Femur (tissue), 1 donor: ENCODE measurements at regions not wholly inside any gene's neighbourhood (a gene's known extent, or its start where the extent isn't known, plus 50 kb on each side); places are given as distances from the start of the nearest gene placed in this dataset.

Source experiments
- DNase-seq: peaks from one replicate; pipeline ENCODE4 v3.0.0-alpha.2; 2017

DNA sequence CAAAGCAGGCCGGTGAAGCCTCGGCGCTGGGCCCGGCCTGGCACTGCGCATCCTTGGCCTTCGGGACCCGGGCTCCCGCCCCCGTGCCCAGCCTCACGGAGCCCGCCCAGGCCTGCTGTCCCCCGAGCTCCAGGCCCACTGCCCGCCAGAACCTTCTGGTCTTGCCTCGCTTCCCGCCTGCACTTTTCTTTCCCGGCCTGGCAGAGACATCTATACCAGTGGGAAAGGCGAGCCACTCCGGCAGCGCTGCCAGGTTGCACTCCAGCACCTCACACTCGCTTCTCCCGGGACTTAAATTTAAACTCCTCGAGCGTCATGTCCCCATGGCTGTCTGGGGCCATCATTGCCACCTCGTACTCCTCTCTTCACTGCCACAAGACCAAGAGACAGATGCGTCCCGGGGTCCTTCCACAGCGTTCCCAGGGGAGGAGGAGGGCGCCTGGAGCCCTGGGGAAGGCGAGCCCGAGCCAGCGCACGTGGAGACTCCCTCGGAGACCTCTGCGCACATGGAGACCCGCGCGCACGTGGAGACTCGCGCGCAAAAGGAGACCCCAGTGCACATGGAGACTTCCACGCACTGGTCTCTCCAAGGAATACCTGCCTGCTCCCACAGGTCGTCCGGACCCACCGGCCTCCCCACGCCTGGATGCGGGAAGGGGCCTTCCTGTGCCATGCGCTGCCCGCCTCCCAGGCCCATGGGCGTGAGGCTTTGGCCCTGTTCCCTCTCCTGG is 253.1 kb upstream of the SALL3 start:
- DNase-seq = no peak

DNA sequence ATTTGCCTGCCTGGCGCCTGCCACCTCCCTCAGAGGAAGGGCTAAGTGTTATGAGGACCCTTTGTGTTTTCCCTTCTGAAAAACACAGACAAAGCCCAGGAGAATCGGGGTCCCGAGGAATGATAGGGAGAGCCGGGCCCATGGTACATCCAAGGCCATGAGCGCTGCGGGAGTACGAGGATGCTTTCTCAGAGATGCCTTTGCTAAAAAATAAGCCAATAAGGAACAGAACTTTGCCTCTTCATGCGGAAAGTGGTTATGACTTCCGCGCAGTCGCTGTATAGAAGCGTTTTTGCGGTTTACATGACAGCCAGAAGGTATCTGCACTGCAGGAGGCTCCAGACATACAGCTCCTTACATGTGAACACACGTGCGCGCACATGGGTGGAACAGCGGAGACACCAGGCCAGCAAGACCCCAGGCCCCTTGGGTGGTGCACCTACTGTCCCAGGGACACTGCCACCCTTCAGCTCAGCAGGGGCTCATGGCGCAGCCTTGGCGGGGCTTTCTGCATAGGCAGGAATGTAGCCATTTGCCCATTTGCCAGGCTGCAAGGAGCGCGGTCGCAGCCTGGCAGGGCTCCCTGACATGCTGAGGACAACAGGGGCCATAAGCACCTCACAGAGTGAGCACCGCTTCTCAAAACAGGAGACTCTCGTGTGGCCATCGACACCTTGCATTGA is 252.4 kb upstream of the SALL3 start:
- no peak for DNase-seq

DNA sequence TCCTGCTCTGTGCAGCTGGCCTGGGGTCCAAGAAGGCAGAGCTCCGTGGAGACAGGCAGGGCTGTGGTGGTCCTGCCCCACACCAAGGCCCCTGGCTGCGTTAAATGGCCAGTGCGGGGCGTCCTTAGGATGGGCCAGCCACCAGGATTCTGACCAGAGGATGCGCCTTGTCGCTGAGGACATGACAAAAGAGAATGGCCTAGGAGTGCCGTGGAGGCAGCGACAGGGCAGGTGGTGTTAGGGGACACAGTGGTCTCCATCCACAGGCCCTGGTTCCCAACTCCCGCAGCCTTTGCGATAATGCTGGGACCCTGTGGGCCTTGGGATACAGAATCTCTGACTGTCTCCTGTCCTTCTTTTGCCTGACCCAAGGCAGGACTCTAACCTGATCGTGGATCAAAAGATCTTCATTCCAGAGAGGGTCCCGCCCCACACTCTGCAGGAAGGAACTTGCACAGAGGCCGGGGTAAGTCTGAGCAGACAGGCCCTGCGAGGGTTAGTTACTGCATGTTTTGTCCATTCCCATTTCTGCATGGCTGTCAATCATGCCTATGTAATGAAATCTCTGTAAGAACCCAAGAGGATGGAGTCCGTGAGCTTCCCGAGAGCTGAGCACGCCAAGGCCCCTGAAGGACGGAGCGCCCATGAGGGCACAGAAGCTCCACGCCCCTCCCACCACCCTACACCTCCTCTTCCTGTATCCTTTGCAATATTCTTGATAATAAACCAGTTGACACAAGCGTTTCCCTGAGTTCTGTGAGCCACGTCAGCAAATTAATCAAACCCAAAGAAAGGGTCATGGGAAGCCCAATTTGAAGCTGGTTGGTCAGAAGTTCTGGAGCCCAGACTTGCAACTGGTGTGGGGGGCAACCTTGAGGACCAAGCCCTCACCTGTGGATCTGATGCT is 251.5 kb upstream of the SALL3 start:
- DNase-seq = no peak

DNA sequence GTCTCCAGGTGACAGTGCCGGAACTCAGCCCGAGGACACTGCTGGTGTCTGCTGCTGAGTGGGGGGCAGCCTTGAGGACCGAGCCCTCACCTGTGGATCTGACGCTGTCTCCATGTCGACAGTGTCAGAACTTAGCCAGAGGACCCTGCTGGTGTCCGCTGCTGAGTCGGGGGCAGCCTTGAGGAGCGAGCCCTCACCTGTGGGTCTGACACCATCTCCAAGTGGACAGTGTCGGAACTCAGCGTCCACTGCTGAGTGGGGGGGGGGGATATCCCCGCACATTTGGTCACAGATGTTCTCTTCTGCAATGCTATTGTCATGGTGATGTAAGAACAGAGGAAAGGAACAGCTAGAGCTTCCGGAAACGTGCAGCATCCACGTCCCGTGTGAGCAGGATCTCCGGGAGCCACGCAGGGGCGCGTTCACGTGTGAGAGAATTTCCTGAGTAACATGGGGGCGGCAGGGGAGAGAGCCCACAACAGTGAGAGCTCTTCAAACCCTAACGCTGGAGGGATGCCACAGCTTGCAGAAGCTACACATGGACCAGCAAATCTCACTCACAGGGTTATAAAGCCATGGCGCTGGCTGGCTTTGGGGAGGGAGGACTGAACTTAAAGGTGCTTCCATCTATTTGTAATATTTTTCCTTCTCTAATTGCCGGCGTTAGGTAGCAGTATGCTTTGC is 250.7 kb upstream of the SALL3 start:
- DNase-seq = no peak

DNA sequence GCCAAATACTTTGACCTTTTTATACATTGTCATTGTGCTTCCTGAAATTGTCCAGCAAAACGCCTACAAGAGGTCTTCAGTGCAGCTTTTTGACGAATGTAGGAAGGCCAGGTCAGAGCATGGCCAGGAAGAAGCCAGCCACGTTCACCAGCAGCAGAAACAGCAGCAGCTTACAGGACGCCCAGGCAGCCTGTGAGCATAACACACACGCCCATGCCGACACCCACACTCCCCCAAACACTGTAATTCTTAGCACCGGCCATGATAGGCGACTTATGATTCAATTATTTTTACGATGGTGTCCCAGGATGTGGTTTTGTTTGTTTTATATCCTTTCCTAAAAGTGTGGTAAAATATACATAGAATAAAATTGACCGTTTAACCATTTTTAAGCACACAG is 249.1 kb upstream of the SALL3 start:
- DNase-seq = no peak

DNA sequence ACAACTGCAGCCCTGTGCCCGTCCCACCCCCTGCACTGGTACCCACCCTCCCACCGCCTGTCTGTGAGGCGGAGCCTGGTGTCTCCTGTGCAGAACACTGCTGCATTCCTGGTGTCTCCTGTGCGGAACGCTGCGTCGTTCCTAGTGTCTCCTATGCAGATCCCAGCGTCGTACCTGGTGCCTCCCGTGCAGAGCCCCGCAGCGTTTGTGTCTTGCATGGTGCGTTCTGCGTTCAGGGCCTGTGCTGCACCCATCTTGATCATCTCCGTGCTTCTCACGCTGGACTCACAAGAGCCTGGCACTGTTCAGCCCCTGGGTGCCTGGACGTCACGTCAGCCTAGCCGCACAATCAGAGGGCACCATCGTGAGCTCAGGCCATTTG is 248.6 kb upstream of the SALL3 start:
- DNase-seq = no peak

DNA sequence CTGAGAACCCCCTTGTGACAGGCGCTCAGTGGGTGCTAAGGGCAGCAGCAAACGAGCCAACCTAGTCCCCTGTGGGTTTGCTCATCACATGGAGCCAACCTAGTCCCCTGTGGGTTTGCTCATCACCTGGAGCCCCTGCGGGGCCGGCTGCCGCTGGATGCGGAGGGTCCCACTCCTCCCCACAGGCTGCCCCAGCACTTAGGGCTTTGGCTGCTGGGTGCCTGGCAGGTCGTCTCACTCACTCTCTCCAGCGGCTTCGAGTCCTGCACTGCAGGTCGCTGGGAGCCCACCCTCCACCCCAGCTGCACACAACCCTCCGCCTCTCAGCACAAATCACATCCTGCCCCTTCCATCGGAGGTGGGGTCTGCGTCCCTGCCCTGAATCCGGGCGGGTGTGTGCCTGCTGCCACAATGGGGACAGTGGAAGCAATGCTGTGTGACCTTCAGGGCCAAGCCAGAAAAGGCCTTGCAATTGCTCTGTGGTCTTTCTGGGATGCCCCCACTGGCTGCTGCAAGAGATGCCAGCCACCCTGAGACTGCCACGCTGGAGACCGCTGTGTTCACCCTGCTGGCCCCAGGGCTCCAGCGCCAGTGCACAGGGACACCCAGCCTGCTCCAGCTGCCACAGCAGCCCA is 248.1 kb upstream of the SALL3 start:
- no peak for DNase-seq

DNA sequence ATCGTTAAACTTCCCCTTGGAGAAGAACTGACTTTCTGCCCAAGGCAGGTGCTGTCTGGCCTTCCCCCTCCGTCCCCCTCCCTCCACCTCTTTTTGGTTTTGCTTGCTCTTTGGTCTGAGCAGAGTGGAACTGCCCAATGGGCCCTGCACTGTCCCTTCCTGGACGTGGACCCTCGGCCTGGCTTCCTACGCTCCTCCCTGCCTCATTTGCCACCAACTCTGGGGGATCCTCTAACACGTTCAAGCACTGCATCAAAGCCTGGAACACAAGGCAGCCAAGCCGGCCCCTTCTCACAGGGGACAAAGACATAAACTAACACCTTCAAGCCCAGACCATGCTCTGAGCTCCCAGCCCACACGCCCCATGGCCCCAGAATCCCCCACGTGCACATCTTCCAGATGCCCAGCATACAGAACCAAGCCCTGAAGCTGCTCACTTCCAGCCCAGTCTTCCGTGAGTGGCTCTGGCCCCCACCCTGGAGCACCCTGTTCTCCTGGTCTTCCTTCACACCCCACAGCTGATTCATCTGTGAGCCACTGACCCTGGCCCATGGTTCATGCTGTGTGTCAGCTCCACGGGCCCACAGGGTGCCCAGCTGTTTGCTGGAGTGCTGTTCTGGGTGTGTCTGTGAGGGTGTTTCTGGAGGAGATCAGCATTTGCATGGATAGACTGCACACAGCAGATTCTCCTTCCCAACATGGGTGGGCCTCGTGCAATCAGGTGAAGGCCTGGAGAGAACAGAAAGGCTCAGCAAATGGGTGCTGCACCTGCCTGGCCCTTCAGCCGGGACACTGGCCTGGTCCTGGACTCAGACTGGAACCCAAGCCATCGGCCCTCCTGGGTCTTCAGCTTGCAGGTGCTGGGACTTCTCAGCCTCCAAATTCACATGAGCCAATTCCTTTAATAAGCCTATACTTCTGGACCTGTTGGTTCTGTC is 247.1 kb upstream of the SALL3 start:
- no peak for DNase-seq

DNA sequence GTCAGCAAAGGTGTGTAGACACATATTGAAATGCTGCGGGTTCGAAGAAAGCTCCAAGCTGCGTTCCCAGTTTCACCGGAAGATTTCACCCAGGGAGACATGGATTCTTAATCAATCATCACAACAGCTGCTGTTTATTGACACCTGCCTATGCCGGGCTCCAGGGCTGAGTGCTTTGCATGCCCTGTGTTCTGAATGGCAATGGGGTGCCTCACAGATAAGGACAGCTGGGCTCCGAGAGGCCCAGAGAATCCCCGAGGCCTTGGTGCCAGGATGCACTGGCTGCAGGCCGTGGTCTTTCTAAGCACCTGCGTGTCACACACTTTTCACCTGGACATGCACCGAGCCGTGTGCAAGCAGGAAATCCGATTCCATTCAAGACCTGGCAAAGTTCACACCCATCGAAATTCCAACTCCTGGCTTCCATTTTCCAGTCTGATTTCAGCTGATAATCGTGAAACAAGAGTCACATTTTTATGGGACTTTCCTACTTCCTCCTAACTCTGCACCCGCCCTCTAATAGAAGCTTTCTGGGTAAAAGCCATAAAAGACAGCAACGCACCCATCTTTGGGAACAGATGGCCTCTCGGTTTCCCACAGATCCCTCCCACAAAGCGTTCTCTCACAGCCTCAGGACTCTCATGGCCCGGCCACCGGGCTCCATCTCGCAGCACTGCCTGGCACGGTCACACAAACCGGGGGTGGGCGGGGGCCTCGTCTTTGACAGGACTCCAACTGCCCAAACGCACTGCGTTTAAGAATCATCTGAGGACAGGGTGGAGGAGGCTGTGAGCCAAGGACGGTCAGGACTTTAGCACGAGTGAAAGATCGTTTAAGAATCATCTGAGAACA is 245.6 kb upstream of the SALL3 start:
- DNase-seq = no peak

DNA sequence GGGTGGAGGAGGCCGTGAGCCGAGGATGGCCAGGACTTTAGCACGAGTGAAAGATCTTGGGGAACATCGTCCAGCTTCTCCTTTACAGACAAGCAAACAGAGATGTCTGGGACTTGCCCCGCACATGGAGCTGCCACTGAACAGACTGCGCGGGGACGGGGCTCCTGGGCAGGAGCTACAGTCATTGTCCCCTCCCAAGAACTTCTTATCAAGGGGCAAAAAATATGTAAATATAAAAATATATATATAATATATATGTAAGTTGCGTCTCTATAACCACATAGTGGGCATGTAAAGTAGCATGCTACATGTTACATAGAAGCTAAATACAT is 245.0 kb upstream of the SALL3 start:
- DNase-seq = no peak

DNA sequence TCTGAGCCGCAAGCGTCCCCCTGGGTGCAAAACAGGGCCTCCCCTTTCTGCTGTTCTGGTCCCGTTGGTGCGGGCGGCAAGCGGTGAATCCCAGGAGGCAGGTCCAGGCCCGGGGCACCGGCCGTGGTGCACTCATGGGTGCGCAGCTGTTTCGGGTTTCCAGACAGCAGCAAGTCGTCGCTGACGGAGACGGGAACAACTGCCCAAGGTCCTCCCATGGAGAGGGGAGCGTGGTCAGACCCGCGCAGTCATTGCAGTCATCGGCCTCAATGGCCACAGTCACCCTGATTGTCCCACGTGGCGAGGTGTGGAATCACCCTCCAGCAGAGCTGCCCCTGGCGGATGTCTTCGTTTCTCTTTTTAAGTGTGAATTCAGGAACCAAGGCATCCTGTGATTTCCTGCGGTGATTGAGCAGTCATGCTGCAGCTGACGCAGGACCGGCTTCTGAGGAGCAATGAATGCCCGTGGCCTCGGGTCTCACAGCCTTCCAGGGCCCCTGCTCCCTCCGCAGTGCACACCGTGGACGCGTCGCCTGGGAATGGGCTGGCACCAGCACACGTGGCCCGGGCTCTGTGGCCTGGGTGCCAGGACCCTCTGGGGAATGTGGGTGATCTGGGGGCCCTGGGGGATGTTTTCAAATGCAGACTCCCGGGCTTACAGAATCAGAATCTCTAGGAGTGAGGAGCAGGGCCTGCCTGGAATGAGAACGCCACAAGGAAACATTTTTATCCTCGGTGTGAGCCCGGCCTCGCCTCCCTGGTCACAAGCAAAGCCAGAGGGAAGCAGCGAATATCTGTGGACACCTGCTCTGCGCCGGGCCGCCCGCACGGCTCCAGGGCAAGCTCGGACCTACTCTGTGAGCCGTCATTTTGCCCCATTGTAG is 244.2 kb upstream of the SALL3 start:
- no peak for DNase-seq

DNA sequence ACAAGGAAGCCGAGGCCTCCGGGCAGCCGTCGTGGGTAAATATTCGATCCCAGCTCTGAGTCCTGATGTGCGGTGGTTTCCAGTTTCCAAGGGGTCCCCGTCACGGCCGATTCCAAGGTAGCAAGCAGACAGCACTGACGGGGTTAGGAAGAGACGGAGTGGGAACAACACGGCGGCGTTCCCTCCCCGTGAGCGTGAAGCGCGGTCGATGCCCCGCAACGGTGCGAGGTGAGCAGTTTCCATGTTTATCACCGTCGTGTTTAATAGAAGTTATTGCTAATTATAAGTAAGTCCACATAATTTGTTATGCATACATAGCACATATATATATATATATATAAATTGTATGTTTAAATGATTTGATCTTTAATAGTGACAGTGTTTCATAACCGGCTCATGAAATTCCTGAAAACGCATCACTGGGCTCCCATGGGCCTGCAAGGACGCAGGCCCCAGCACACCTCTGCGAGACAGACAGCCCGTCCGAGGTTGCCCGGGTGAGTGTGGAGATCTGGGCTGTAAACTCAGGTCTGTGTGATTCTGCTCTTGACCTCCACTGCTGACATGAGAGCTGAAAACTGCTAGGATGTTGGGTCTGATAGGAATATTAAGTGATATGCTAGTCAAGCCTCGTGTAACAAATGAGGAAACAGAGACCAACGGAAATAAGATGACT is 243.5 kb upstream of the SALL3 start:
- DNase-seq = no peak

DNA sequence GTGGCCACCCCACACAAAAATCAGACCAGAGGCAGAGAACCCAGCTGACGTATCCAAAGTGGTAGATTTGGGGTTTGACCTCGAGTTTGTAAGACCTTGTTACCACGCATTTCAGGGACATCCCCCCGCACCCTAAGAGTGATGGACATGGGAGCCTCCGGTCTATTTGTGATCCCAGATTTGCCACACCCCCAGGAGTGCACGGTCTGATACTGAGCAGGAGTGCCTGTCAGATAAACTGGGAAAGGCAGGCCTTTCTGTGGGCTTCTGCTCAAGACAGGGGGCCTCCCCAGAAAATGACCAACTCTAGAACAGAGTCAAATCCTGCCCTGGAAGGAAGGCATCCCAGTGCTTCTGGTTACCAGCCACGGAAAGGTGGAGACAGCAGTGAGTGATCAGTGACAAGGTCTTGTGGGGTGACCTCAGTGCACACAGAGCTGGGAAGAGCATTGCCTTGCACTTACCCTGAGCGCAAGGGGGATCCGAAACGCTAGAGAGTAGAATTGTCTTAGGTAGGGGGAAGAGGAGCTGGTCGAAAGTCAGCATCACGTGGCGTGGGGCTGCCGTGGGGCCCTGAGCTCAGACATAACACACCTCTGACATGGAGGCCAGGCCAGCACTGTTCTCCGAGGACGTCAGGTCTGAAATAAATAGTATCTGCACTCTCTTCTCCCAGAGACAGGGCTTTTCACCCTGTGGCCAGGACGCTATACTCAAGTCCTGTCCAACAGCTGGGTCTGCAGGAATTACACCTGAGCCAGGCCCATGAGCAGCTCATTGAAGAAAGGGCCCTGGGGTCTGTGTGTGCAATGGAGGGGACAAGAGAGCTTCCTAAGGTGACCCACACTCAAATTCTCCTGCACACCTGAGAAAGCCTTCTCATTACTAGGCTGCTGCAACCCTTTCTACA is 242.4 kb upstream of the SALL3 start:
- DNase-seq = no peak

DNA sequence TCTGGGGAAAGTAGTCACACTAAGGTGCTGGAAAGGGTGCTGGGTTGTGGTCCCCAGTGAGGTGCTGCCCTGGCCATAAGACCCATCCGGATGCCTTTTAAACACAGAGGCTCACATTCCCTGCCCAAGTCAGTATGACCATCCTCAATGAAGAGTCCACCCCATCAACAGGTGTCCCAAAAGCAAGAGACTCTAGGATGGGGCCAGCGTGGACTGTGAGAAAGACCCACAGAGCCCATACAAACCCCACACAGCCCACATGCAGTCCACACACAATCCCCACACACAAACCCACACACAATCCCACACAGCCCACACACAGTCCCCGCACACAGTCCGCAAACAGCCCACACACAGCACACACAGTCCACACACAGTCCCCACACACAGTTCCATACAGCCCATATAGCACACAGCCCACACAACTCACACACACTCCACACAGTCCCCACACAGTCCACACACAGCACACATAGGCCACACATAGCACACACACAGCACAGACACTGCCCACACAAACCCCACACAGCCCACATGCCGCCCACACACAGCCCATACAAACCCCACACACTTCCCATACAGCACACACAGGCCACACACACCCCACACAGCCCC is 241.4 kb upstream of the SALL3 start:
- DNase-seq = no peak

DNA sequence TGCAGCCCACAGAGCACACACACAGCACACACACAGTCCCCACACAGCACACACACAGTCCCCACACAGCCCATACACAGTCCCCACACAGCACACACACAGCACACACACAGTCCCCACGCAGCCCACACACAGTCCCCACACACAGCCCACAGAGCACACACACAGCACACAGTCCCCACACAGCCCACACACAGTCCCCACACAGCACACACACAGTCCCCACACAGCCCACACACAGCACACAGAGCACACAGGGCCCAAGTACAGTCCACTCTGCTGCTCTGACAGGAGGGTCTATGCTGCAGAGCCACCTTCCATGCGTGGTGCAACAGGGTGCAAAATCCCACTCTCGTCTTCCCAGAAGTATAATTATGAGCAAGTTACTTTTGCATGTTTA is 240.5 kb upstream of the SALL3 start:
- DNase-seq = no peak

DNA sequence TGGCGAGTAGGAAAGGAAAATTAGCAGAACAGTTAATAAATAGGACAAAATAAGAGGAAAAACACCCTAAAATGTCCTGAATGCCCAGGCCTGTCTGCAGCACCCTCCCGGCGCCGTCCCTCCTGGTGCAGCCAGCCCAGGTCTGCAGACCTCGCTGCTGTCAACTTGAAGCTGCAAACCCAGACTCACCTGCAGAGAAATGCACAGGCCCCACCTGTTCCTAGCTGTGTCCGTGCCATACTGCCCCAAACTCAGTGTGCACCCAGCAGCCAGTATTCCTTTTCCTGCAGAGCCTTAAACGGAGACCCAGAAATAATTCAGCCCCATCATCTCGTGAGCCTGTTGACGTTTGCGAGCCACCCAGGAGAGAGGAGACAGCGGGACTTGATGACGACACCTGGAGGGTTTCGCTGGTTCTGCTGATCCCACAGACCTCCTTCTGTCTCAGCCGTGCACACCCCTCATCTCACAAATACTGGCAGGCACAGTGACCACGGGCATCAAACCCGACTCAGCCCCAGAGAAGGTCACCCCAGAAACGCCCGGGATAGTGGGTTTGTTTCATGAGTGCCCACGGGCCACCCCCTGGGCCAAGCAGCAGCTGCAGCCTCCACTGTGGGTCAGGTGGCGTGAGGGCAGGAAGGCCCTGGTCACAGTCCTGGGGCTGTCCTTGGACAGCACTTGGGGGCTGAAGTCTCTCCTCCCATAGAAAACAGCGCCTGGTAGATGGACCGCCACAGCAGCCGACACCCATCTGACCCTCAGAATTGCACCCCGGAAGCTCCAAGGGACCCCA is 239.5 kb upstream of the SALL3 start:
- no peak for DNase-seq

DNA sequence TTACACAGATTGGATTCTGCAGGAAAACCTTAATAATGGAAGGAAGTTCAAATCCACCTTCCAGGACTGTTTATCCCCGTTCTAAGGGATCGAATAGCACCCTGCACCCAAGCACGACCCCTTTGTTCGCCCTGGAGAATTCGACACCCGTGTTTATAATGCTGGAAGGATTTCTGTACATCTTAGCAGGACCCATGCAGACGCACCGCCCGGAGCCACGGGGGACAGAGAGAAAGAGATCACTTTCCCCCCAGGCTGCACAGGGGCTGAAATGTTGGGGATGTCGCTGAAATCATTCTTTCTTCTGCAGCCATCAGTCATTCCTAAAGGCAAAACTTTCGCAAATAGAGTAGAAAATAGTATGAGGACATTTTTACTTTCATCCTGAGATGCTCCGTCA is 238.7 kb upstream of the SALL3 start:
- DNase-seq = no peak
